T-helper 2 cell (primary cell): ENCODE measurements at regions not wholly inside any gene's neighbourhood (a gene's known extent, or its start where the extent isn't known, plus 50 kb on each side); places are given as distances from the start of the nearest gene placed in this dataset.
"Not testable (repeated sequence)": the region's sequence is repeated elsewhere in the genome, so short reads cannot be mapped to it uniquely, and the experiment has no call there.

Experiments
- DNase-seq, 5 experiments: peaks; one replicate each; pipeline versions ENCODE4 v3.0.0 to v3.0.0-alpha.2; 2012 to 2022

DNA sequence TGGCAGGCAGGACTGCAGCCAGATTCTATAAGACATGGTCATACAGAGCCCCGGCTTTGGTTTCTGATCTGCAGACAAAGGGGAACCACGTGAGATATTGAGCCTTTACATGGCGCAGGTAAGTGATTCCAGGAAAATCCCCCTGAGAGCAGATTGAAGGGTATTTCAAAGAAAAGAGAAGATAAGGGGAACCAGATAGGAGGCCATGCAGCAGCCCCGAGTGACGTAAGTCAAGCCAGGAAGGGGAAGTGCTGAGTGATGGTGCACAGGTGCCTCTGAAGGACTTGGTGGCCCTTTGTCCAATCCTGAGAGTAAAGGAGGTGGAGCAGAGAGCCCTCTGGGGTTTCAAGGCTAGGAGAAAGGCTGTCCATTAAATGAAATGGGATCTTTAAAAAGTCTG is 329.0 kb downstream of the ACTR3B start:
- no peak for DNase-seq

- no peak for DNase-seq
Observed at GRCh38 chr7:153090209-153090608, 330.7 kb downstream of the ACTR3B start.

GRCh38 chr7:153090764-153091163 is 331.2 kb downstream of the ACTR3B start:
- no peak for DNase-seq

- no peak for DNase-seq
Observed at GRCh38 chr7:153091477-153091876, 331.9 kb downstream of the ACTR3B start.

GRCh38 chr7:153097511-153098201 is 338.1 kb downstream of the ACTR3B start:
- DNase-seq: no peak

DNA sequence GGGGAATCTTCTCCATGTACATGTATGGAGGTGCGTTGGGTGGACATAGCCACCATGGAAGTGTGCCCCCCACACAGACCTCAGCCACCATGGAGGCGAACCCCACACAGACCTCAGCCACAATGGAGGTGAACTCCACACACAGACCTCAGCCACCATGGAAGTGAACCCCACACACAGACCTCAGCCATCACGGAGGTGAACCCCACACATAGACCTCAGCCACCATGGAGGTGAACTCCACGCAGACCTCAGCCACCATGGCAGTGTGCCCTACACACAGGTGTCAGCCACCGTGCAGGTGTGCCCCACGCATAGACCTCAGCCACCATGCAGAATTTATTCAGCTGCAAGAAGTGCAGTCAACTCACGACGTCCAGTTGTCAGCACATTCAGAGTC is 339.7 kb downstream of the ACTR3B start:
- no peak for DNase-seq

GRCh38 chr7:153100691-153101237 is 341.2 kb downstream of the ACTR3B start:
- DNase-seq: no peak

GRCh38 chr7:153103202-153103601 is 343.6 kb downstream of the ACTR3B start:
- DNase-seq: no peak

DNA sequence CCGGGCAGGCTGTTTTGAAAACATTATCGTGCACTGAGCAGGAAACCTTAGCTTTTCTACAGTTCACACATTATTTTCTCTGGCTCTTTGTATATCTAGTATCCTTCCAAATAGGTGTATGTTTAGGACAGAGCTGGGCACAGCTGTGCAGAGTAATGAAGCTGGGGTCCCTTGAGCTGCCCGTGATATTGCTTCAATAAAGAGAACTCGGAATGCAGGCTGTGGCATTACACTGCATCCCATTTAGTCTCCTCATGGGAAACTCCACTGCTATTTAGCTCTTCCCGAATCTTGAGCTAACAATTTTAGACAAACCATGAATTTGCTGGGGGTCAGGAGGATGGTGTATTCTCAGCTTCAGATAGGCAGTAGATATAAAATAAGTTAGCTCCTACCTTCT is 348.3 kb downstream of the ACTR3B start:
- no peak for DNase-seq

DNA sequence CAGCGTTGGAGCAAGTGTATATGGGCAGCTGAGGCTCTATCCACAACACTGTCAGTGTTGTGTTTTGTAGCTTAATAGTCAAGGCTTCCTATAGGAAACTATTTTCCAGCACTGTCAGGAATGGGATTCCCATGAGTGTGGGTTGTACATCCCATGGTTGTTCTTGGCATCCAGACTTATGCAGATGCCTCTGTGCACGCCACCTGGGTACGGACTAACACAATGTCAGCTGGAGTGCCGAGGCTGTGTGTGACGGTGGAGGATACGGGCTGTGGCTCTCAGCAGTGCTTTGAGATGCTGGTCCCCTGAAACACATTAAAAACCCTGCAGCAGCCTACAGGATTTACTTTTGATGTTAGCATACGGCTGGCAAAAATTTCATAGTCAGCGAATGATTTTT is 350.0 kb downstream of the ACTR3B start:
- DNase-seq: no peak

DNA sequence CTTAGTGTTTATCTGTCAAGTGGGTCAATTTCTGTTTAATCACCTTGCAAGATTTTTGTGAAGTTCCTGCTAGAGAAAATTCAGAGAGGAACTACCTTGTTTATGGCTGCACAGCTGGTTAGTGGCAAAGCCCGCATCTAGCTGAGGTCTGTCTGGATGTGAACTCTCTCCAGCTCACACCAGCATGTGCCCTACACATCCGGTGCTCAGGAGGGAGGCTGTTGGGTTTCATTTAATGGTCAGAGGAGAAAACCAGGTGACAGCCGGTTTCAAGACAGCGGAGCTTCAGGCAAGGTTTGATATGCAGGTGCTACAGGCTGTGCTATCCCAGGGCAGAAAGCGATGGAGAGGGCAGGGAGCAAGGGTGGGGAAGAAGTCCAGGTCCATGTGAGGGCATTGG is 351.1 kb downstream of the ACTR3B start:
- no peak for DNase-seq

GRCh38 chr7:153122255-153122654 is 362.7 kb downstream of the ACTR3B start:
- not testable (repeated sequence) for DNase-seq

GRCh38 chr7:153130052-153130451 is 370.5 kb downstream of the ACTR3B start:
- DNase-seq: no peak

GRCh38 chr7:153151766-153152165 is 392.2 kb downstream of the ACTR3B start:
- no peak for DNase-seq

DNA sequence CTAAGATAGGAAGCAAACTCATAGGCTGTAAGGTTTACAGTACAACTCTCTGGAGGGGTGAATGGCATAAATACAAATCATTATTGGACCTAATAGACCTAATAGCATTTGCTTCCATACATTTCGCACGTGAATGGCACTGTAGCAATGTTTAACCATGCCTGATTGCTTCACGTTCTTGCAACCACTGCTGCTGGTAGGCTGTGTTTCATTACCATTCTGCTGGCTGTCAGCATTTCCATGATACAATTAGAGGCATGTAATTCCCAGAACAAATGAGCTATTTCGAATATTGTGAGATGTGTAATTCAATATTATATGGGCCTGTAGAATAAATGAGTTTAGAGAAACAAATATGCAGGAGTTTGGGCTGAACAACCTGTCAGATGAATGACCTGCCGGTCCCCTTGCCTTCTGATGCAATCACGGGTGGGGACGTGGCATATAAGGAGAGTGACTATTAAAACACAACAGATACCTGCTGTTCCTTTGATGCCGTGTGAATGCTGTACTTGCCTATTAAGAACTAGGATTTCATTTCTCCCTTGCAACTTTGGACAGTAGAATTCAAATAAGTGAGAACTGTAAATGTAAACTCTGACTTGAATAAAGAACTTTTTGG is 393.4 kb downstream of the ACTR3B start:
- DNase-seq: no peak

GRCh38 chr7:153158149-153158548 is 398.6 kb downstream of the ACTR3B start:
- DNase-seq: no peak

DNA sequence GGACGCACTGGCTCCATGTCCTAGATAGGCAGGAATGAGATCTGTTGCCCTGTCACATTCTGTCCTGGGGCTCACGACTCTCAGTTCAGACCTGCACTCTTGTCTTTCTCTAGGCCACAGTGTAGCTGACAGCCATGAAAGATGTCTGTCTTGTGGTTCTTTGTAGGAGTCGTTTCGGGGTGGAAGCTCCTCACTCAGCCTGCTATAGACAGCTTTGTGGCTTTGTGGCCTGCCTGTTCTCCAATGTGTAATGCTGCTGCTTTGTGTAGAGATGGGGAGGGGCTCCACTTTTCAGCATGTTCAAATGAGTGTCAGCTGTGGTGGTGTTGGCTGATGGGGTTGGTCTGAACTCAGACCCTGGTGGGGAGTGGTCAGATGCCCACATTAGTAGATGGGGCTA is 410.7 kb downstream of the ACTR3B start:
- no peak for DNase-seq

DNA sequence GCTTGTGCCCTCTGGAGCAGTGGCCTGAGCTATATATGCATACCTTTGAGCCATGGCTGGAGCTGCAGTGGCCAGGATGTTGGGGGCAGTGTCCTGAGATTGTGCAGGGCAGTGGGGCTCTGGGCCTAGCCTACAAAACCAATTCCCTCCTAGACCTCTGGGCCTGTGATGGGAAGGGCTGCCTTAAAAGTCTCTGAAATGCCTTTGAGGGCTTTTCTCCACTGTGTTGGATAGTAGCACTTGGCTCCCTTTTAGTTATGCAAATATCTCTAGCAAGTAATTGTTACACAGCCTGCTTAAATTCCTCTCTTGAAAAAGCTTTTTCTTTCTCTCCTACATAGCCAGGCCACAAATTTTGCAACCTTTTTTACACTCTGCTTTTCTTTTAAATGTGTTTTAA is 426.4 kb downstream of the ACTR3B start:
- DNase-seq: no peak

- no peak for DNase-seq
Observed at GRCh38 chr7:153188161-153188560, 428.6 kb downstream of the ACTR3B start.

GRCh38 chr7:153188630-153189029 is 429.1 kb downstream of the ACTR3B start:
- DNase-seq: no peak

DNA sequence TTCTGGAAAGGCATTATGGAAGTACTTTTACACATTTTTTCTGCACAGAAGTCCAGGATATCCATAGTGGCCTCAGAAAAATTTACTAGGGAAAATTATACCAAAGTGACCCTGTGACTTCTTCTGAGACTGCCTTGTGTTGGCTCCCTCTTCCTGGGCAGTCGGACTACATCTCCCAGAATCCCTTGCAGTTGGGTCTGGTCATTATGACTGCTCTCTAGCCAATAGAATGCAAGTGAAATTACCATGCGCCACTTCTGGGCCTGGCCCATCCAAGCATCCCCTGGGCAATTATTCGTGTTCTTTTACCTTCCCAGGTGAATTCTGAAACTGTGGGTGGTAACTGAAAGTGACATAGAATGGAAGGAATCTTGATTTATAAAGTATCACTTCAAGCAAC is 430.9 kb downstream of the ACTR3B start:
- DNase-seq: peak in 1 of 5 experiments; percentile 11

DNA sequence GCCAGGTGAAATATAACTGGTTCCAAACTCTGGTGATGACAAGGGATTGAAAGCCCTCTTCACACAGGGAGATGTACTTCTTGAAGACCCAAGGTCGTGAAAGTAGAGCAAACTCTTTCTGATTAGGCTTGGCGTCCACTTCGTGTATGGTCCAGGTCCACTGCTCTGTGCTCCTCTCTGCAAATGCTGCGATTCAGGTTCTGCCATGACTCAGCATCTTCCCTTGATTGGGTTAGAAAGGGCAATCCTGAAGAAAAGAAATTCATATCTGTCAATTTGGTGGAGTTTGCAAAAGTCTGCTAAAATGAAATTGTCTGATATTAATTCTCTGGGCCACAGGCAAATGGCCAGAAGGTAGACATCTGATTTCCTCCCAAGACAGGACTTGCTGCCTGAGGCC is 431.4 kb downstream of the ACTR3B start:
- DNase-seq: no peak

DNA sequence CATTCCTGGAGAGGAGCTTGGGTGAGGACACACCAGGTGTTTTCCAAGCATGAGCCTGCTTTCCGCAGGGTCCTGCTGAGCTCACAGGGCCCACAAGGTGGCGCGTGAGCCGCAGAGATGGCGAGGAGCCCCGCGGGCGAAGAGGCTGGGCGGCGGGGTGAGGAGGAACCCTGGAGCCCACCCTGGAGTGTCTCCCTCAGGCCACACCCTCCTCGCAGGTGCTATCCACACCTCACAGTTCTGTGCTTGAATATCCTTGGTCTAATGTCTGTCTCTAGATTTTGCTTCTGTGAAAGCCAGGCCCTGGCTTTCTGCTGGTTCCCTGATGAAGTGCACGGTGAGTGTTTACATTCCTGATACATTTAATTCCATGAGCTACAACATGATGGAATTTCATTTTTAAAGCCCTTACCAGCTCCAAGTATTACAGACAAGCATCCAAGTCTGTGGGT is 433.6 kb downstream of the ACTR3B start:
- DNase-seq: peak in 1 of 5 experiments; percentile 3

DNA sequence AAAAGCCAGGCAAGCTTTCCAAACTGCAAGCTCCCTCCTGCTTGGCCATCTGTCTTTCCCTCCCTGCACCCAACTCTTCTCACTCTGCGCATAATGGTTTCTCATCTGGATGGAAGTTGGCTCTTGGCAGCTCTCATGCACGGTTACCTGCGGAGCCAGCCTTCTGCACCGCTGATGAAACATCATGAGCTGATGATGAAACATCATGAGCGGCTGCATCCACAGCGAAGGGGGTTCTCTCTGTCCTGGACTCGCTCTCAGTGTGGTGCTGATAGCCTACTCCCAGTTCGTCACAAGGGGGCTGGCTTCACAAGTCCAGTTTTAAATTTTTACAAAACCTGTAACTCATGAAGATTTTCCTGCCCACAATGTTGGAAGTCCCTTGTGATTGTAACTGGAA is 457.5 kb downstream of the ACTR3B start:
- DNase-seq: no peak
